Fibroblast of mammary gland (primary cell): ENCODE measurements at regions not wholly inside any gene's neighbourhood (a gene's known extent, or its start where the extent isn't known, plus 50 kb on each side); places are given as distances from the start of the nearest gene placed in this dataset.
A peak's percentile ranks its signal among the peaks of the same experiment; 100 is the strongest.

Experiments
- DNase-seq: peaks from one replicate; pipeline ENCODE4 v3.0.0-alpha.2; 2010; ENCODE audit warnings: low read depth
- H3K4me3 ChIP-seq: 2 replicates; pipeline ENCODE4 v1.5.1; 2011; ENCODE audit warnings: low read depth, mild to moderate bottlenecking, low read length, moderate library complexity; ENCODE audit not compliant: control insufficient read depth
- CTCF ChIP-seq: conservative IDR thresholded peaks from 2 replicates; pipeline ENCODE4 v1.5.1; 2011; ENCODE audit warnings: low read depth, low read length, inconsistent platforms; ENCODE audit not compliant: control insufficient read depth, insufficient read depth

- peak; percentile 93 for DNase-seq
- H3K4me3 ChIP-seq, result no peak overlapping the region
- no peak for TF ChIP-seq CTCF
Observed at GRCh38 chr2:128557831-128558241, 239.2 kb upstream of the HS6ST1 start.

GRCh38 chr2:128558441-128558840 is 239.8 kb upstream of the HS6ST1 start:
- no peak overlapping the region for H3K4me3 ChIP-seq
- TF ChIP-seq CTCF, result no peak
- DNase-seq, result no peak

- no peak overlapping the region for H3K4me3 ChIP-seq
- DNase-seq, result peak; percentile 39
- TF ChIP-seq CTCF, result no peak
Observed at GRCh38 chr2:128558895-128559532, 240.3 kb upstream of the HS6ST1 start.

GRCh38 chr2:128559533-128560515 is 241.2 kb upstream of the HS6ST1 start:
- no peak for DNase-seq
- no peak overlapping the region for H3K4me3 ChIP-seq
- TF ChIP-seq CTCF, result no peak

GRCh38 chr2:128560718-128561117 is 242.1 kb upstream of the HS6ST1 start:
- no peak for DNase-seq
- no peak overlapping the region for H3K4me3 ChIP-seq
- no peak for TF ChIP-seq CTCF

- DNase-seq, result peak; percentile 58
- H3K4me3 ChIP-seq, result no peak overlapping the region
- TF ChIP-seq CTCF, result no peak
Observed at GRCh38 chr2:128562471-128563347, 244.0 kb upstream of the HS6ST1 start.
